ENCODE measurements at regions not wholly inside any gene's neighbourhood (a gene's known extent, or its start where the extent isn't known, plus 50 kb on each side); places are given as distances from the start of the nearest gene placed in this dataset.
"Not testable (repeated sequence)": the region's sequence is repeated elsewhere in the genome, so short reads cannot be mapped to it uniquely, and the experiment has no call there.

DNA sequence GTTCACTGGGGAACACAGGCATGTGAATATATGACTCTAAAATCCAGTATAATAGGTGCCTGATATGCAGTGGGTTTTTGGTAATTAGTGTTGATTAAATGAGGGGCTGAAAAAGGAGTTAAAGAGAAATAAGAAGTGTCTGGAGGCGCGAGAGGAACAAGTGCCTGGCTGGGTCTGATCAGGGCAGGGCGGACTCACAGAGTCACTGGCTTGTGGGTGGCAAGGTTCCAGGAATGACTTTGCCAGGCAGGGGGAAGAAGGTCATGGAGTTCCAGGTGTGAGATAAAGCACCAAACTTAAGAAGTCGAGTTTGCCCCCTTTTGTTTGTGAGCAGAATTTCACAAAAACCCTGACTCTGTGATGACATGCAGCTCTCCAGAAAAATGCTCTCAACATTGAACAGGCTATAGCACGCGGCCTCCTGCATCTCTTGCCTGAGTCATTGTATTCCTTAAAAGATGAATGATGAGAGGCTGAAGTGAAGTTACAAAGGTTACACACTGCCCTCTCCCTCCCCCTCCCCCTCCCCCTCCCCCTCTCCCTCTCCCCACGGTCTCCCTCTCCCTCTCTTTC, 63.0 kb upstream of the LMCD1 start:
- Mint-ChIP-seq H3K36me3 (ENCODE audit: low read depth) (peaks cover 9% of the 10 kb centered on the region), H3K4me3 (no peak overlapping the region), H3K27me3 (ENCODE audit: low read depth) (no peaks in the 10 kb centered on the region), H3K4me1 (peaks cover 13% of the 10 kb centered on the region), H3K27ac (ENCODE audit: unreplicated experiment) (no peak overlapping the region), H3K9me3 (peaks cover 7% of the 10 kb centered on the region)
- TF ChIP-seq, protein P1, sequence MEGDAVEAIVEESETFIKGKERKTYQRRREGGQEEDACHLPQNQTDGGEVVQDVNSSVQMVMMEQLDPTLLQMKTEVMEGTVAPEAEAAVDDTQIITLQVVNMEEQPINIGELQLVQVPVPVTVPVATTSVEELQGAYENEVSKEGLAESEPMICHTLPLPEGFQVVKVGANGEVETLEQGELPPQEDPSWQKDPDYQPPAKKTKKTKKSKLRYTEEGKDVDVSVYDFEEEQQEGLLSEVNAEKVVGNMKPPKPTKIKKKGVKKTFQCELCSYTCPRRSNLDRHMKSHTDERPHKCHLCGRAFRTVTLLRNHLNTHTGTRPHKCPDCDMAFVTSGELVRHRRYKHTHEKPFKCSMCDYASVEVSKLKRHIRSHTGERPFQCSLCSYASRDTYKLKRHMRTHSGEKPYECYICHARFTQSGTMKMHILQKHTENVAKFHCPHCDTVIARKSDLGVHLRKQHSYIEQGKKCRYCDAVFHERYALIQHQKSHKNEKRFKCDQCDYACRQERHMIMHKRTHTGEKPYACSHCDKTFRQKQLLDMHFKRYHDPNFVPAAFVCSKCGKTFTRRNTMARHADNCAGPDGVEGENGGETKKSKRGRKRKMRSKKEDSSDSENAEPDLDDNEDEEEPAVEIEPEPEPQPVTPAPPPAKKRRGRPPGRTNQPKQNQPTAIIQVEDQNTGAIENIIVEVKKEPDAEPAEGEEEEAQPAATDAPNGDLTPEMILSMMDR (conservative IDR thresholded peaks at IDR 0.05): no peak
- no peak for DNase-seq (ENCODE audit: low read depth, low spot score)

DNA sequence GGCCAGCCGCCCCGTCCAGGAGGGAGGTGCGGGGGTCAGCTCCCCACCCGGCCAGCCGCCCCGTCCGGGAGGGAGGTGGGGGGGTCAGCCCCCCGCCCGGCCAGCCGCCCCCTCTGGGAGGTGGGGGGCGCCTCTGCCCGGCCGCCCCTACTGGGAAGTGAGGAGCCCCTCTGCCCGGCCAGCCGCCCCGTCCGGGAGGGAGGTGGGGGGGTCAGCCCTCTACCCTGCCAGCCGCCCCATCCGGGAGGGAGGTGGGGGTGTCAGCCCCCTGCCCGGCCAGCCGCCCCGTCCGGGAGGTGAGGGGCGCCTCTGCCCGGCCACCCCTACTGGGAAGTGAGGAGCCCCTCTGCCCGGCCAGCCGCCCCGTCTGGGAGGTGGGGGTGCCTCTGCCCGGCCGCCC, 61.5 kb upstream of the LMCD1 start:
- not testable (repeated sequence) for H3K27me3 Mint-ChIP-seq (ENCODE audit: low read depth); H3K4me3 Mint-ChIP-seq; H3K36me3 Mint-ChIP-seq (ENCODE audit: low read depth); DNase-seq (ENCODE audit: low read depth, low spot score); H3K9me3 Mint-ChIP-seq; H3K27ac Mint-ChIP-seq (ENCODE audit: unreplicated experiment)
- H3K4me1 Mint-ChIP-seq: peaks cover 13% of the 10 kb centered on the region

DNA sequence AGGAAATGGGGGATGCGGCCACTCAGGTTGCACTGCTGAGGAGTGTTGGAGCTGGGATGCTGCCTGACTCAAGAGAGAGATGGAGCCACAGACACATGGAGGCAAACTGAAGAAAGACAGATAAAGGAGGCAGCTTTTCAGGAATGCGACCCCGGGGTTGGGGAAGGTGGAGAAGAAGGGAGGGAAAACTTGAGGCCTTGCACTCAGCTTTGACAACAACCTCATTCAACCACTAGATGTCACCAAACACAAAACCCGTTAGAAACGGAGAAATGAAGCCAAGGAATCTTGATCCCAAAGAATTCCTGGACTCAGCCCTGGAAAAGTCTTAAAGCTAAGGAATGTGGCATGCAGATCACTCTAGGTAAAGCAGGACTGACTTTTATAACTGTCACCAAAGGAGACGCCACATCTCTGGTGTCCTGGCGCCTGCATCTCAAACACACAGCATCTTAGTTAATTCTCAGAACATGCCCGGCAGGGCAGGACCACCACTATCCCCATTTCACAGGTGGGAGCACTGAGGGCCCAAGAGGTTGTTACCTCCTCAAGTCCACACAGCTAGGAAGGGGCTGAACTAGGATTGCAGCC, 59.6 kb upstream of the LMCD1 start:
- TF ChIP-seq, protein P1 (conservative IDR thresholded peaks at IDR 0.05): peak; percentile 81
- peaks cover 7% of the 10 kb centered on the region for H3K36me3 Mint-ChIP-seq (ENCODE audit: low read depth)
- H3K4me3 Mint-ChIP-seq: peak overlapping the region; percentile 3
- peak; percentile 33 for DNase-seq (ENCODE audit: low read depth, low spot score)
- peaks cover 5% of the 10 kb centered on the region for H3K9me3 Mint-ChIP-seq
- H3K27ac Mint-ChIP-seq (ENCODE audit: unreplicated experiment): peak overlapping the region; percentile 83
- H3K27me3 Mint-ChIP-seq (ENCODE audit: low read depth): no peaks in the 10 kb centered on the region
- H3K4me1 Mint-ChIP-seq: peaks cover 13% of the 10 kb centered on the region

DNA sequence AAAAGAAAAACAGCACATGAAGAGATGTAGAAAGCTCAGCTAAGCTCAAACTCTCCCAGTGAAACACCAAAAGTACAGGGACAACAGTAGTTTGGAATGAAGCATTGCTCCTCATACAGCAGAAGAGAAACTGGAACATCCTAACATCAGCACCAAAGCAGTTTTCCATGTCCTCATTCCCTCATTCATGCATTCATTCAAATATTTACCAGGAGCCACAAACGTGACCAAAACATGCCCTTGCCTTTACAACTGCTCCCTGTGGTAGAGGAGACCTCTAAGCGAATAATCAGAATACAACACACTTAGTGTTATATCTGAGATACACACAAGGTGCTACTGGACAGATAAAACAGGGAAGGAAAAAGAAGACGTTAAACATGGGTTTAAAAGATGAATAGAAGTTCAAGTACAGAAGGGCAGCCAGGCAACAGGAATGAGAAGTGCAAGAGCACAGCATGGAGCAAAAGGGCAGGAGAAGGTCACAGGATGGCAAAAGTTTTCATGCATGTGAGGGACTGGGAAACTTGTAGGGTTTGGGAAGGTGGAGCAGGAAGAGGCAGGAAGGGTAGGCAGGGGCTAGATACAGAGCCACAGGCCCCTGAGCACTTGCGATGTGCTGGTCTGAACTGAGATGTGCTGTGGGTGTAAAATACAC, 58.5 kb upstream of the LMCD1 start:
- no peak overlapping the region for H3K27ac Mint-ChIP-seq (ENCODE audit: unreplicated experiment)
- H3K27me3 Mint-ChIP-seq (ENCODE audit: low read depth): no peaks in the 10 kb centered on the region
- H3K36me3 Mint-ChIP-seq (ENCODE audit: low read depth): peaks cover 5% of the 10 kb centered on the region
- peaks cover 12% of the 10 kb centered on the region for H3K4me1 Mint-ChIP-seq
- DNase-seq (ENCODE audit: low read depth, low spot score): no peak
- H3K4me3 Mint-ChIP-seq: no peak overlapping the region
- peaks cover 4% of the 10 kb centered on the region for H3K9me3 Mint-ChIP-seq
- TF ChIP-seq, protein P1 (conservative IDR thresholded peaks at IDR 0.05): no peak

- Mint-ChIP-seq H3K4me3 (no peak overlapping the region), H3K27me3 (ENCODE audit: low read depth) (no peaks in the 10 kb centered on the region), H3K4me1 (peaks cover 6% of the 10 kb centered on the region), H3K36me3 (ENCODE audit: low read depth) (no peaks in the 10 kb centered on the region), H3K27ac (ENCODE audit: unreplicated experiment) (no peak overlapping the region), H3K9me3 (no peaks in the 10 kb centered on the region)
- peak; percentile 66 for DNase-seq (ENCODE audit: low read depth, low spot score)
- TF ChIP-seq, protein P1 (conservative IDR thresholded peaks at IDR 0.05): no peak
Measured at GRCh38 chr3:8443829-8444791, 57.5 kb upstream of the LMCD1 start.
